ELF-1 (cell line): ENCODE measurements at regions not wholly inside any gene's neighbourhood (a gene's known extent, or its start where the extent isn't known, plus 50 kb on each side); places are given as distances from the start of the nearest gene placed in this dataset.

Experiments used
- DNase-seq: peaks from one replicate; pipeline ENCODE4 v3.0.0-alpha.2; 2016; ENCODE audit warnings: low read depth, low spot score

GRCh38 chr6:119545245-119545644 is 195.7 kb upstream of the MAN1A1 start:
- DNase-seq, result no peak

DNA sequence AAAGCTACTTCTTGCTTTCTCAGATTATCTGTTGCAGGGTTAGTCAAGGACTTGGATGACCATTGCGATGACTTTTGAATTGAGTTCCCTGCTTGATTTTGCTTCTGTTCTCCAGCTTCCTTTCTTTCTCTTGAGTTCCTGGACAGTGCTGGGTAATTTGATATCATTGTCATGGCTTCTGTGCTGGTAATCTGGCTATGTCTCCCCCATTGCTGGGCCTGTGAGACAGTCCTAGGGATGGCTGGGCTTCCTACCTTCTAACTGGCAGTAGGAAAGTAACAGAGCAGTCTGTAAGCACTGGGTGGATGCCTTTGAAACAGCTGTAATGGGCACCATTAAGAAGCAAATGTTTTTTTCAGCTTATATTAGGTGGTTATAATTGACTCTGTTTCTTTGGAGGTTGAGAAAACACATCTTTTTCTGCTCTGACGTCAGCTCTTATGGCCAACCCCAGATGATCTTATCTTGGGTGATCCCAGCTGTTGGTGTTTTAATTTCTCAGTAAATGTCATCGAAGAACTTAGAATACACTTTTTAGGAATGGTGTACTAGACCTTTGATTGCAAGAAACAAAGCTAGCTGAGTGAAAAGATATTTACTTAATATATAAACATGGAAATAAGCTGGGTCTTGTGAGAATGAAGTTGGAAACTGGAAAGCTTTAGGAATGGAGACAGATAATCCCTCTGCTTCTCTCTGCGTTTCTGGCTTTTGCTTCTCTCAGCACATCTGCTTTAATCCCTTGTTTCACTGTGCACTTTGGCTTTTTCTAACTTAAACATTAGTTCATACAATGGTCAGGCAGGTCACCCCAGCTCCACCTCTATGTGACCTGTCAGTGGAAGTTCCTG is 195.0 kb upstream of the MAN1A1 start:
- DNase-seq, result no peak

DNA sequence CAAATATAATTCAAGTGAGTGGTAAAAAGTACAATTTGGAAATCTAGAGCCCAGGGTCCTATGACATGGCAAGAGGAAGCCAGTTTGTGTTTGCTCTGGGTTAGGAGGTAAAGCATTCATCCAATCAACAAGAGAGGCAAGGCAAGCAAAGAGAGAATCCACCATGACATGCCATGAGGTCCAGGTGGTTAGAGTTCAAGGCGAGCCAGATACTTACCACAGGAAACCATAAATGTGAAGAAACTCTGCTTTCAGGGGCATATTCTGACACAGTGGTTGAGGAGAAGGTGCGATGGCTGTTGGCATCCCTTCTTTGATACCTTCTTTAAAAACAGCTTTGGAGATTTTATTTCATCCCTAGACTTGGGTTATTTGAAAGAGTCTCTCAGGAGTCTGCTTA is 193.8 kb upstream of the MAN1A1 start:
- DNase-seq, result no peak

DNA sequence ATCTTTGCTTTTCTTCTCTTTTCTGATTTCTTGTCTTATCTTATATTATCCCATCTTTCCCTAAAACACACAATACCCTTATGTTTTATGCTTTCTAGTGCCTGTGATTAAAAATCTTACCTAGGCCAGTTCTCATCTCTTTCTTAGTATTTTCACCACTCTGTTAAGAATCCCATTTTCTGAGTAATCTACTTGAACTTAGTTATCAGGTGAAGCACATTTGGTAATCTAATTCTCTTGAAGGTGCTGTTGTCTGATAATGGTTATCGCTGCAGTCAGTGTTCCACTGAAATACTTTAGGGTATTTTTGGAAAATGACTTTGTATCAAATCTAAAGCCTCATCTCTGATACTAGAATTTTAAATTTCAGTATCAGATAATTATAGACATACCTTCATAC is 192.5 kb upstream of the MAN1A1 start:
- no peak for DNase-seq

DNA sequence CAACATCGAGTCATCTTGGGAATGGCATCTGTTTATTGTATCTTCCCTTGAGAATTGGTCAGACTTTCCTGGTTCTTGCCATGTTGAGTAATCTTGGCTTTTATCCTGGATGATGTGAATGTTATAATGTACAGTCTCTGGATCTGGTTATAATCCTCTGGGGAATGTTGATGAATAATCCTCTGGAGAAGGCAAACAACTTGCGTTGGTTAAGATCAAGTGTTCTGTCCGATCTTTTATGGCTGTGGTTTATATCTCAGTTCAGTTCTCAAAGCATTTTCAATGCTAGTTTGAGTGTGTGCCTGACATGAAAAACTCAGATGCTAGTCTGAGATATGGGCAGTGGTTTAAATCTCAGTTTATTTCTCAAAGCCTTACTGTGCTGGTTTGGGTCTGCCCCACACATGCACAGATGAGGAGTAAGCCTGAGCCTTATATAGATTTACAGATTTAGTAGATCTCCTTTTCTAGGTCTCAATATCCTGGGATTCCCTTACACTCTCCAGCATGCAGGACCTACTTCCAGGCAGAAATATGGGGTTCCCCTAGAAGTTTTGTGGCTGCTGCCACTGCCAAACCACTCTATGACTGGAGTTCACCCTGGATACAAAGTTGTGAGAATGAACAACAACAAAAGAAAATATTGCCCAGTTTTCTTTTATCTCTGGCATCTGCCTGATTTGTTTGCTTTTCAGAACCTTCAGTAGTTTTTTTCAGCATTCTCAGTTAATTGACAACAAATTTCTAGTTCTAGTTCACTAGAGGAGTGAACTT is 191.8 kb upstream of the MAN1A1 start:
- peak; percentile 10 for DNase-seq

DNA sequence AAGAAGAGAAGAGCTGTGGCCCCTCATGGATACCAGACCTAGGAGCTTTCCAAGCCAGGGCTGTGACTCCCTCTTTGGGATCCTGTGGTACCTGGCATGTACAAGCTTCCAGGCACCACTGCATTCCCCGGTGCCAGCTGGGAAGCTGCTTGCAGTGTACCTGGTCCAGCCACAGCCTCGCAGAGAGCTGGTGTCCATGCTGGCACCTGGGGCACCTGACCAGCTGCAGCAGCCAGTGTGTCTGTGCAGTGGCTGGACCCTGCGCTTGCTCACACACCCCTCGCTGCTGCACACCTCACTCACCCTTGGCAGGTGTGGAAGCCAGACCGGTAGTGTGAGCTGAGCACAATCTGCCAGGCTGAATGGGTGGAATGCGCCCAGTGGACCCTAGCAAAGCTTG is 190.9 kb upstream of the MAN1A1 start:
- no peak for DNase-seq

DNA sequence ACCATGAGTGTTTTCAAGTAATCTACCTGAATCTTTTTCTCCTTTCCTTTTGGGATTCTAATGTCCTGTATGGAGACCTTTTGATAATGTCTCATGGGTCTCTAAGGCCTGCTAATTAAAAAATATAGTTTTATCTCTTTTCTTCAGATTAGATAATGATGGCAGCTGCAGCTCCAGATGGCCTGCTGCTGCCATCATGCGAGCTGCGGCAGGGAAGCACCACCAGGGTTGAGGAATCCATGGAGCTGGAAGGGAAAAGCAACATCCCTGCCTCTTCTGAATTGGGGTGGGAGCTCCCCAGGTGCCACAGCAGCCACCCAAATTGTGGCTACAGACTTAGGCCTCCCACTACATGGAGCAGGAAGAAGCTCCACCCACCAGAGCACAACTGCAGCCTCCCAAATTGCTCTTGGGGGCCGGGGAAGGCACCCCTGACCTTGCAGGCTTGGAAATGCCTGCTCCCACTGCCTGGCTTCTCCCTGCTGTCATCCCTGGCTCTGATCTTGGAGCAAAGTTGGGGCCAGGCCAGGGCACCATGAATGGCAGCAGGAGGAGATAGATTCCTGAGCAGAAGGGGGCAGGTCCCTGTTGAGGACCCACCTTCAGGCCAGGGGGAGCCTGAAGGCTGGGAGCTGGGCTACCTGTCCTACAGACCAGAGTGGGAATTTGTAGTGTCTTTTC is 189.6 kb upstream of the MAN1A1 start:
- DNase-seq, result no peak

- no peak for DNase-seq
Observed at GRCh38 chr6:119536666-119537065, 187.1 kb upstream of the MAN1A1 start.

- DNase-seq, result no peak
Observed at GRCh38 chr6:119535332-119535731, 185.8 kb upstream of the MAN1A1 start.

- DNase-seq, result no peak
Observed at GRCh38 chr6:119533603-119534279, 184.2 kb upstream of the MAN1A1 start.

DNA sequence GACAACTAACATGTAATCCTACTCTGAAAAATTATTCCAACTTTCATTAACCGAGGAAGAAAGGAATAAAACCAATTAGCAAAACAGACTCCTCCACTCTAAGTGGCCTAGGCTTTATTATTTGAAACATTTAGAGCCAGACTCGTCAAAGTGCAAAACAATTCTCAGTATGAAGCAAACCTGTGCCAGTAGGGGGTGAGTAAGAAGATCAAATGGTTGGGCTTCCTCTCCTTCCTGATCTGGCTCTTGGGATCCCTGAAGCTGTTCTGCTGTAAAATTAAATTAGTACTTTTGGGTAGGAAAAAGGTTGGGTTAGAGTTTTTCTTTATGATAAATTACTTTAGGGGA is 177.6 kb upstream of the MAN1A1 start:
- DNase-seq, result no peak

DNA sequence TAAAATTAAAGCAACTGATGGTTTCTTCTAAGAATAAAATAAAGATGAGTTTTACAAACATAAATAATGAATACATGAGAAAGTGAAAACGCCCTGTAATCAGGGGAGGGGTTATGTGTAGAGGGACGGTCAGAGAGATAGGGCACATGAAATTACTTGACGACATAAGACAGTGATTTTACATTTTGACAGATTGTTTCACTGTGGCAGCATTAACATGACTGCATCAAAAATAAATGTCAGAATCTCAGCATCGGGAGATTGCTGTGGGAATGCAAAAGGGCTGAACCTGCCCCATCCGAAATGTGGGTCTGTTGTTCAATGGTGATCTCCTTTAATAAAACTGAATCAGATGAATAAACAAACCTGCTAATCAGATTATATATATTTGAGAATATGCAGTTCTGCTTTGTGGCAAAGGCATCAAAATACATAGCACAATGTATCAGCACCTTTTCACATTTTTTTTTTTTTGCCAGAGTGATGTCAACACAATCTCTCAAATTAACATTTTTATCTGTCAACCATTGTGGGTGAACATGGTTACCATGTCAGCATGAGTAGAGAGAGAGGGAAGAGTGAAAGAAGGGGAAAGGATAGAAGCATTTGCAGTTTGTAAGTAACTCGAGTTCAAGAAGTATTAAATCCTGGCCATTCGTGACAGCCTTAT is 177.1 kb upstream of the MAN1A1 start:
- DNase-seq, result no peak

- no peak for DNase-seq
Observed at GRCh38 chr6:119524410-119524809, 174.8 kb upstream of the MAN1A1 start.

DNA sequence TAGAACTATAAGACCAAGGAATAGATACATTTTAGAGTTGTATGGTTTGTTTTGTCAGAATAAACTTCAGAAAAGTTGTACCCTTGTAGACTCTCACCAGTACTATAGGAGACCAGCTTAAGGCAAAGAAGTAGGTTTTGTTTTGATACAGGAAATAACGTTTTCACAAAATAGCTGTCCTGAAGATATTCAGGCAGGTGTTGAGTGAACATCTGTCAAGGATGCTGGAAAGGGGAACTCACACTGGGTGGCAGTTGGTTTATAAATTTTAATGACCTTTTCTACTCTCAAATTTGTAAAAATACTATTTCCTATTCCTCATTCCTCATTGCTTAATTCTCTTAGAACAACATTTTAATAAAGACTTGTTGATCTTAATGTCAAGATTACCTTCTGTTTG is 174.0 kb upstream of the MAN1A1 start:
- DNase-seq, result no peak

DNA sequence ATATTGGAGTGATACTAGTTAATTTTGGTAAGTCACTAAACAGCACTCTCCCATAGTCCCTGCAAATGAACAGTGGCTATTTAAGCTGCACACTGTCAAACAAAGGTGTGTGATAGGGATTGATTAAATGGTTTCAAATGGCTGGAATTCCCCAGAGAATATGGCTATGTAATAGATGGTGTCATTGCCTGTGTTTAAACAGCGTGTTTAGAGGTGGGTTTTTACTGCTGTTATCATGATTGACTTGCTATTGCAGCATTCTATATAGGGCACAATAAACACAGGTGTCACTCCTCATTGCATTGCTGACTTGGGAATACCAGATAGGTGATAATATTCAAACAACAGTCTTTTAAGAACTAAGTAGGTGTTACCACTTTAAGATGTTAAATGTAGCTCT is 171.7 kb upstream of the MAN1A1 start:
- DNase-seq, result no peak

DNA sequence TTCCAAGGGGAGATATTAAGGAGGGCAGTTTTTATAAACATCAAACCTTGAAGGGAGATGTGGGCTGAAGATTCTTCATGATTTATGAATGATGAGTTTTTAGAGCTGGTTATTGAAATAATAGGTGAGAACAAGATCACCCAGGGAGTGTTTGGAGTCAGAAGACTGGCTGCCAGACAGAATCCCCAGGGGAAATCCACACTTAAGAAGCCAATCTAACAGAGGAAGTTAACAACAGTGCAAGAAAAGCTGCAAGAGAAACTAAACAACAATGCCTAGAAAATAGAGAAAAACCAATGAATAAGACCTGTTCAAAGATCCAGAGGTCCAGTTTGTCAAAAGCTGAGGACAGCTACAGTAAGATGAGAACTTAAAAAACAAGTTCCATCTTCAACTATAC is 167.9 kb upstream of the MAN1A1 start:
- DNase-seq, result no peak

GRCh38 chr6:119514345-119514744 is 164.8 kb upstream of the MAN1A1 start:
- no peak for DNase-seq

- DNase-seq, result no peak
Observed at GRCh38 chr6:119511024-119511423, 161.5 kb upstream of the MAN1A1 start.

DNA sequence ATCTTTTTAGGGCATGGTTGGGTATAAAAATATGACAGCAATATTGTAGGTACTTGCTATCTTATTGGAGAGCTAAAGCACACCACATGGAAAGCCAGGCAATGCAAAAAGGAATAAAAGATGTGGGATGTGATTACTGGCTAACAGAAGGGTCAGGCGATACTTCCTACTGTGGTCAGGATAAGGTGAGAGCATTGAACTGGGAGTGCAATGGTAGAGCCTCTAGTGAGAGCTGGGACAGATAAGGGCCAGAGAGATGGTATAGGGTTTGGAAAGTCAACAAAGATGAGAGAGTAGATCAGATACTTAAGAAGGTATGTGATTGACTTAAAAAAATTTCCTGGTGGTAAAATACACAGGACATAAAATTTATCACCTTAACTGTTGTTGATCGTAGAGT is 160.7 kb upstream of the MAN1A1 start:
- DNase-seq, result no peak

DNA sequence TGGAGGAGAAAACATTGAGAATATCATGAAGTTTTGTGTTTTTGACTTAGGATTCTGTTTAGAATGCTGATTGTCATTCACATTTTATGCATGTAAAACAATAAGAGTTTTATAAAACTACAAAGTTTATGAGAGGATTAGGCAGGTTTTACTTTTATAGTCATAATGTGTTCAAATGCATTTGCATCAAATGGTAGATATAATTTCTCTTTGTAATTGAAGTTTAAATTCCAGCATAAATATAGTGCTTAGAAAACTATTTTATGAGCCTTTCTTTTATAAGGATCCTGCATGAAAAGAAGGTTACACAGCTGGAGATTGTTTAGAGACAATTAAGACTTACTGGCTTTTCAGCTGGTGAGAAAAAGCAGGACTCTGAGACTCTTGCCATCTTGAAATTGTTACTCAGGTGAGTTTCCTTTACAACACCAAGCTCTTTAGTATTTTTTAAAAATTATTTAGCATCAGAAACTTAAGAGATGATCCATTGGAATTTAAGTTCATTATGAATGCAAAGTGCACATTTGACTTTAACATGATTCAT is 157.1 kb upstream of the MAN1A1 start:
- no peak for DNase-seq

DNA sequence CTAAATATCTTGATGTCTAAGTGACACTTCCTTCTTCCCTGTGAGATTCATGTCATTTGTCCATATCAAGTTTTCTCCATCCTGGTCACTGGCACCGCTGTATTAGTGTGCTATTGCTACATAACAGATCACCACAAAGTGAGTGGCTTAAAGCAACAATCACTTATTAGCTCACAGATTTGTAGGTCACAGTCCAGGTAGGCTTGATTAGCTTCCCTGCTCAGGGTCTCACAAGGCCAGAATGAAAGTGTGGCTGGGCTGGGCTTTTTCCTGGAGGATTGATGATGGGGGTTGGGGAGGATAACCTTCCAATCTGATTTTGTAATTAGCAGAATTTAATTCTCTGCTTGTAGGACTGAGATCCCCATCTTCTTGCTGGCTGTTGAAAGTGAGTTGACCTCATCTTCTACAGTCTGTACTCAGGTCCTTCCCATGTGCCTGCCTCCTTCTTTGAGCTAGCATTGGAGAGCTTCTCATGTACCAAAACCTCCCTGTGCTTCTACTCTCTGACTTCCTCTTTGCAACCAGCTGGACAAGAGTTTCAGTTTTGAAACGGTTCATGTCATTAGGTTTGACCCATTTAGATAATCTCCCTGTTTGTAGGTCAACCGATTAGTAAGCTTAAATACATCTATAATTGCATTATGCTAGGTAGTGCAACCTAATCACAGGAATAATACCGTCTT is 152.4 kb upstream of the MAN1A1 start:
- DNase-seq, result no peak
